HepG2 (cell line): ENCODE measurements at regions not wholly inside any gene's neighbourhood (a gene's known extent, or its start where the extent isn't known, plus 50 kb on each side); places are given as distances from the start of the nearest gene placed in this dataset.

Experiments used
- ATAC-seq: fragments of 200-7000 bp; cut with Tn5 transposase; 3 replicates; pipeline ENCODE4 v1.9.1; 2020; ENCODE audit warnings: mild to moderate bottlenecking, moderate library complexity
- BruUV-seq: library from RNA; stranded (reverse); fragments of 400-500 nt; replicated peaks from 2 replicates; lab custom pipeline; 2021; lab: Mats Ljungman, UMichigan
- CTCF ChIA-PET: fragments of 300-600 bp; formaldehyde crosslinking; extraction: SDS; loops from one replicate; lab custom pipeline; 2021; ENCODE audit warnings: low total read pairs, inconsistent platforms, low intra/inter-chr PET ratio; lab: Yijun Ruan, JAX
- POLR2A ChIA-PET: fragments of 350-600 bp; sonication (Branson Sonifier 250); formaldehyde crosslinking; loops from one replicate; lab custom pipeline; 2020; ENCODE audit warnings: antibody characterized with exemption, inconsistent platforms; lab: Yijun Ruan, JAX
- DNase-seq: peaks from one replicate; pipeline ENCODE4 v3.0.0-alpha.2; 2015; ENCODE audit warnings: low spot score
- FAIRE-seq: peaks from 3 replicates; lab custom pipeline; 2011; peaks lifted over from hg19 to GRCh38; lab: Jason Lieb, UNC
- H2AFZ ChIP-seq: one replicate; pipeline ENCODE4 v1.6.1; 2011; ENCODE audit warnings: low read length, inconsistent platforms
- H3K27ac ChIP-seq: fragments of 300-600 bp; 3 replicates; pipeline ENCODE4 v1.8.0; 2011; ENCODE audit warnings: mixed run types, mild to moderate bottlenecking, mixed read lengths, low read length, inconsistent platforms; ENCODE audit not compliant: insufficient read depth; ENCODE audit errors: extremely low read length
- H3K27me3 ChIP-seq, 2 experiments: fragments of 200-600 bp in 1 of 2; 2 replicates in 1 of 2; 3 replicates in 1 of 2; pipeline versions ENCODE4 v1.6.0 to v1.8.0; 2011; ENCODE audit warnings: low read length in 2 of 2, mild to moderate bottlenecking in 2 of 2, moderate library complexity in 2 of 2, inconsistent platforms in 1 of 2; ENCODE audit not compliant: insufficient read depth in 2 of 2, control insufficient read depth in 1 of 2
- H3K36me3 ChIP-seq, 2 experiments: fragments of 200-600 bp in 1 of 2; replicated peaks in 1 of 2; 2 replicates in 1 of 2; 3 replicates in 1 of 2; pipeline versions ENCODE4 v1.5.1 to v1.8.0; 2011; ENCODE audit warnings: low read length in 2 of 2, inconsistent platforms in 1 of 2; ENCODE audit not compliant: insufficient read depth in 2 of 2, control insufficient read depth in 1 of 2
- H3K4me1 ChIP-seq: 2 replicates; pipeline ENCODE4 v1.5.1; 2012; ENCODE audit warnings: low read length, inconsistent platforms; ENCODE audit not compliant: insufficient read depth
- H3K4me2 ChIP-seq: 2 replicates; pipeline ENCODE4 v1.6.0; 2011; ENCODE audit warnings: low read depth, low read length, inconsistent platforms
- H3K4me3 ChIP-seq, 3 experiments: fragments of 200-600 bp in 1 of 3; sonication (generic), shearing (Covaris generic) in 1 of 3; replicated peaks in 1 of 3; 2 replicates each; pipeline ENCODE4 v1.5.1; 2011 to 2016; ENCODE audit warnings: low read length in 3 of 3, inconsistent platforms in 2 of 3, low read depth in 2 of 3, mild to moderate bottlenecking in 2 of 3, control low read depth in 1 of 3, mixed read lengths in 1 of 3; ENCODE audit not compliant: insufficient read depth in 1 of 3
- H3K79me2 ChIP-seq: one replicate; pipeline ENCODE4 v1.6.1; 2011; ENCODE audit warnings: low read length, inconsistent platforms; ENCODE audit not compliant: insufficient read depth
- H3K9ac ChIP-seq: 2 replicates; pipeline ENCODE4 v1.6.0; 2011; ENCODE audit warnings: mild to moderate bottlenecking, low read depth, low read length, inconsistent platforms; ENCODE audit not compliant: insufficient read depth
- H3K9me3 ChIP-seq: 2 replicates; pipeline ENCODE4 v1.5.1; 2012; ENCODE audit warnings: mild to moderate bottlenecking, low read length
- H4K20me1 ChIP-seq: 2 replicates; pipeline ENCODE4 v1.6.0; 2011; ENCODE audit warnings: inconsistent platforms, mild to moderate bottlenecking, low read length, moderate library complexity; ENCODE audit not compliant: insufficient read depth
- ESRRA ChIP-seq: sonication (generic); formaldehyde crosslinking; IDR thresholded peaks from 2 replicates; pipeline ENCODE4 v1.5.1; 2020; ENCODE audit warnings: mild to moderate bottlenecking, low read depth, missing genetic modification reagents
- HNRNPL ChIP-seq: fragments of 200-400 bp; formaldehyde crosslinking; IDR thresholded peaks from 2 replicates; pipeline ENCODE4 v1.6.1; 2017; ENCODE audit warnings: mild to moderate bottlenecking, low read depth, low read length
- KLF12 ChIP-seq: sonication (generic); formaldehyde crosslinking; IDR thresholded peaks from 2 replicates; pipeline ENCODE4 v1.4.0; 2020; ENCODE audit warnings: missing genetic modification reagents, borderline replicate concordance
- RELA ChIP-seq: sonication (generic); formaldehyde crosslinking; IDR thresholded peaks from 2 replicates; pipeline ENCODE4 v1.4.0; 2020; ENCODE audit warnings: missing genetic modification reagents
- RFXAP ChIP-seq: sonication (generic); formaldehyde crosslinking; IDR thresholded peaks from 2 replicates; pipeline ENCODE4 v1.4.0; 2020; ENCODE audit warnings: missing genetic modification reagents, borderline replicate concordance
- TRAFD1 ChIP-seq: sonication (generic); formaldehyde crosslinking; IDR thresholded peaks from 2 replicates; pipeline ENCODE4 v1.5.1; 2020; ENCODE audit warnings: missing genetic modification reagents, mild to moderate bottlenecking, borderline replicate concordance
- ZBTB40 ChIP-seq, 2 experiments: fragments of 450-650 bp in 1 of 2; sonication (generic) in 1 of 2; formaldehyde crosslinking in 1 of 2; IDR thresholded peaks; 2 replicates each; pipeline versions ENCODE4 v1.6.1 to v1.8.0; 2016 to 2022; ENCODE audit warnings: antibody characterized with exemption in 1 of 2, mild to moderate bottlenecking in 1 of 2, missing genetic modification reagents in 1 of 2
- ZIK1 ChIP-seq: sonication (generic); formaldehyde crosslinking; IDR thresholded peaks from 2 replicates; pipeline ENCODE4 v1.5.0; 2020; ENCODE audit warnings: mild to moderate bottlenecking, low read depth, missing genetic modification reagents, borderline replicate concordance
- ZNF737 ChIP-seq: sonication (generic); formaldehyde crosslinking; IDR thresholded peaks from 2 replicates; pipeline ENCODE4 v1.5.0; 2020; ENCODE audit warnings: missing genetic modification reagents, mild to moderate bottlenecking, borderline replicate concordance
- WGBS: methylation state at CpG from one replicate; pipeline ENCODE4 v1.1.6; 2017; ENCODE audit warnings: low lambda C conversion rate; 5-methylcytosine and 5-hydroxymethylcytosine counted together
- in situ Hi-C: cut with HindIII; loops from 2 replicates; pipeline ENCODE4 v1.10.0; 2017; ENCODE audit warnings: low pct_unique_long_range_greater_than_20kb; ENCODE audit not compliant: extremely low pct_ligation_motif_present
- intact Hi-C: fragments of 100-400 bp; cut with micrococcal nuclease; formaldehyde crosslinking; loops from one replicate; pipeline ENCODE4 v1.10.0; 2022; ENCODE audit not compliant: unreplicated experiment
- TF ChIP-seq, protein P1 (sequence below): sonication (generic); formaldehyde crosslinking; IDR thresholded peaks from 2 replicates; pipeline ENCODE4 v1.4.0; 2020; ENCODE audit warnings: missing genetic modification reagents, mild to moderate bottlenecking, borderline replicate concordance

- H3K36me3 ChIP-seq, result no peaks in the 10 kb centered on the region
- H3K4me2 ChIP-seq, result no peak overlapping the region
- FAIRE-seq (no peak), DNase-seq (no peak), ATAC-seq (no peak)
- intact Hi-C loops, result no loop called here
- BruUV-seq, result no TSS peak
- in situ Hi-C loops, result no loop called here
- H4K20me1 ChIP-seq, result no peaks in the 10 kb centered on the region
- 89% methylated on average over 23 of the region's 23 CpGs for WGBS
- H3K9ac ChIP-seq, result no peak overlapping the region
- H3K4me3 ChIP-seq, result no peak overlapping the region
- no peaks in the 10 kb centered on the region for H3K79me2 ChIP-seq
- peaks cover 26% of the 10 kb centered on the region for H3K4me1 ChIP-seq
- peaks cover 3 to 34% of the 10 kb centered on the region in 2 experiments; a peak in 4 of 5 replicates for H3K27me3 ChIP-seq
- ChIA-PET POLR2A (no interaction called here), CTCF (no interaction called here)
- H3K27ac ChIP-seq, result no peak overlapping the region
- H2AFZ ChIP-seq, result no peak overlapping the region
- no peaks in the 10 kb centered on the region for H3K9me3 ChIP-seq
- TF ChIP-seq ZBTB40 (IDR thresholded peaks at IDR 0.05) (no peak), ZBTB40 (CRISPR knock-in tag; IDR thresholded peaks at IDR 0.05) (no peak), KLF12 (no peak), ZIK1 (CRISPR knock-in tag) (no peak), RFXAP (no peak), ESRRA (CRISPR knock-in tag) (no peak), HNRNPL (no peak), ZNF737 (CRISPR knock-in tag) (no peak), TRAFD1 (CRISPR knock-in tag) (no peak), RELA (no peak)
- TF ChIP-seq, protein P1, sequence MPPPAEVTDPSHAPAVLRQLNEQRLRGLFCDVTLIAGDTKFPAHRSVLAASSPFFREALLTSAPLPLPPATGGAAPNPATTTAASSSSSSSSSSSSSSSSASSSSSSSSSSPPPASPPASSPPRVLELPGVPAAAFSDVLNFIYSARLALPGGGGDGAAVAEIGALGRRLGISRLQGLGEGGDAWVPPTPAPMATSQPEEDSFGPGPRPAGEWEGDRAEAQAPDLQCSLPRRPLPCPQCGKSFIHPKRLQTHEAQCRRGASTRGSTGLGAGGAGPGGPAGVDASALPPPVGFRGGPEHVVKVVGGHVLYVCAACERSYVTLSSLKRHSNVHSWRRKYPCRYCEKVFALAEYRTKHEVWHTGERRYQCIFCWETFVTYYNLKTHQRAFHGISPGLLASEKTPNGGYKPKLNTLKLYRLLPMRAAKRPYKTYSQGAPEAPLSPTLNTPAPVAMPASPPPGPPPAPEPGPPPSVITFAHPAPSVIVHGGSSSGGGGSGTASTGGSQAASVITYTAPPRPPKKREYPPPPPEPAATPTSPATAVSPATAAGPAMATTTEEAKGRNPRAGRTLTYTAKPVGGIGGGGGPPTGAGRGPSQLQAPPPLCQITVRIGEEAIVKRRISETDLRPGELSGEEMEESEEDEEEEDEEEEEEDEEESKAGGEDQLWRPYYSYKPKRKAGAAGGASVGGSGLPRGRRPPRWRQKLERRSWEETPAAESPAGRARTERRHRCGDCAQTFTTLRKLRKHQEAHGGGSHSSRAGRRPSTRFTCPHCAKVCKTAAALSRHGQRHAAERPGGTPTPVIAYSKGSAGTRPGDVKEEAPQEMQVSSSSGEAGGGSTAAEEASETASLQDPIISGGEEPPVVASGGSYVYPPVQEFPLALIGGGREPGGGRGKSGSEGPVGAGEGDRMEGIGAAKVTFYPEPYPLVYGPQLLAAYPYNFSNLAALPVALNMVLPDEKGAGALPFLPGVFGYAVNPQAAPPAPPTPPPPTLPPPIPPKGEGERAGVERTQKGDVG, result no peak
These were observed 117.7 kb downstream of the KCNRG start for GRCh38 chr13:50132904-50133357.
